ENCODE measurements at regions not wholly inside any gene's neighbourhood (a gene's known extent, or its start where the extent isn't known, plus 50 kb on each side); places are given as distances from the start of the nearest gene placed in this dataset.

- Histone ChIP-seq H3K27ac (ENCODE audit: low read length) (no peak overlapping the region), H3K27me3 (ENCODE audit: control insufficient read depth, insufficient read depth, low read length) (no peaks in the 10 kb centered on the region), H3K4me1 (ENCODE audit: control insufficient read depth, insufficient read depth, low read length) (no peaks in the 10 kb centered on the region), H3K4me3 (ENCODE audit: low read length) (no peak overlapping the region), H3K9me3 (ENCODE audit: control insufficient read depth, insufficient read depth, low read length) (no peaks in the 10 kb centered on the region), H3K36me3 (ENCODE audit: control insufficient read depth, insufficient read depth, low read length) (no peaks in the 10 kb centered on the region)
- no CpG with 5 or more reads among the region's 4 CpGs for WGBS (ENCODE audit: insufficient coverage, insufficient read length)
- no peak for DNase-seq (ENCODE audit: low read depth, low spot score)
These were observed 699.3 kb upstream of the WWC1 start for GRCh38 chr5:167592114-167592513.

GRCh38 chr5:167593329-167594060 lies 698.0 kb upstream of the WWC1 start:
- H3K9me3 ChIP-seq (ENCODE audit: control insufficient read depth, insufficient read depth, low read length) = no peaks in the 10 kb centered on the region
- no peaks in the 10 kb centered on the region for H3K4me1 ChIP-seq (ENCODE audit: control insufficient read depth, insufficient read depth, low read length)
- no peak overlapping the region for H3K27ac ChIP-seq (ENCODE audit: low read length)
- no peak for DNase-seq (ENCODE audit: low read depth, low spot score)
- WGBS (ENCODE audit: insufficient coverage, insufficient read length) = no CpG with 5 or more reads among the region's 5 CpGs
- no peak overlapping the region for H3K4me3 ChIP-seq (ENCODE audit: low read length)
- no peaks in the 10 kb centered on the region for H3K36me3 ChIP-seq (ENCODE audit: control insufficient read depth, insufficient read depth, low read length)
- H3K27me3 ChIP-seq (ENCODE audit: control insufficient read depth, insufficient read depth, low read length) = no peaks in the 10 kb centered on the region

GRCh38 chr5:167594061-167594435 lies 697.4 kb upstream of the WWC1 start:
- no peak overlapping the region for H3K4me3 ChIP-seq (ENCODE audit: low read length)
- H3K36me3 ChIP-seq (ENCODE audit: control insufficient read depth, insufficient read depth, low read length) = no peaks in the 10 kb centered on the region
- no peak overlapping the region for H3K27ac ChIP-seq (ENCODE audit: low read length)
- H3K4me1 ChIP-seq (ENCODE audit: control insufficient read depth, insufficient read depth, low read length) = no peaks in the 10 kb centered on the region
- H3K27me3 ChIP-seq (ENCODE audit: control insufficient read depth, insufficient read depth, low read length) = no peaks in the 10 kb centered on the region
- DNase-seq (ENCODE audit: low read depth, low spot score) = no peak
- no peaks in the 10 kb centered on the region for H3K9me3 ChIP-seq (ENCODE audit: control insufficient read depth, insufficient read depth, low read length)

GRCh38 chr5:167594750-167595149 lies 696.7 kb upstream of the WWC1 start:
- no peaks in the 10 kb centered on the region for H3K27me3 ChIP-seq (ENCODE audit: control insufficient read depth, insufficient read depth, low read length)
- no CpG with 5 or more reads among the region's 3 CpGs for WGBS (ENCODE audit: insufficient coverage, insufficient read length)

GRCh38 chr5:167595196-167595595 lies 696.2 kb upstream of the WWC1 start:
- H3K9me3 ChIP-seq (ENCODE audit: control insufficient read depth, insufficient read depth, low read length) = no peaks in the 10 kb centered on the region
- no peaks in the 10 kb centered on the region for H3K27me3 ChIP-seq (ENCODE audit: control insufficient read depth, insufficient read depth, low read length)
- no peaks in the 10 kb centered on the region for H3K4me1 ChIP-seq (ENCODE audit: control insufficient read depth, insufficient read depth, low read length)
- no peak overlapping the region for H3K4me3 ChIP-seq (ENCODE audit: low read length)
- WGBS (ENCODE audit: insufficient coverage, insufficient read length) = no CpG with 5 or more reads among the region's 3 CpGs
- H3K27ac ChIP-seq (ENCODE audit: low read length) = no peak overlapping the region
- H3K36me3 ChIP-seq (ENCODE audit: control insufficient read depth, insufficient read depth, low read length) = no peaks in the 10 kb centered on the region
- DNase-seq (ENCODE audit: low read depth, low spot score) = no peak

More at GRCh38 chr5:167594750-167595149, 696.7 kb upstream of the WWC1 start:
- Histone ChIP-seq H3K4me1 (ENCODE audit: control insufficient read depth, insufficient read depth, low read length) (no peaks in the 10 kb centered on the region), H3K9me3 (ENCODE audit: control insufficient read depth, insufficient read depth, low read length) (no peaks in the 10 kb centered on the region), H3K36me3 (ENCODE audit: control insufficient read depth, insufficient read depth, low read length) (no peaks in the 10 kb centered on the region), H3K27ac (ENCODE audit: low read length) (no peak overlapping the region), H3K4me3 (ENCODE audit: low read length) (no peak overlapping the region)
- no peak for DNase-seq (ENCODE audit: low read depth, low spot score)

GRCh38 chr5:167598166-167598565 lies 693.3 kb upstream of the WWC1 start:
- H3K36me3 ChIP-seq (ENCODE audit: control insufficient read depth, insufficient read depth, low read length) = no peaks in the 10 kb centered on the region
- H3K9me3 ChIP-seq (ENCODE audit: control insufficient read depth, insufficient read depth, low read length) = no peaks in the 10 kb centered on the region
- WGBS (ENCODE audit: insufficient coverage, insufficient read length) = no CpG with 5 or more reads among the region's 1 CpG
- H3K27me3 ChIP-seq (ENCODE audit: control insufficient read depth, insufficient read depth, low read length) = no peaks in the 10 kb centered on the region
- no peaks in the 10 kb centered on the region for H3K4me1 ChIP-seq (ENCODE audit: control insufficient read depth, insufficient read depth, low read length)
- DNase-seq (ENCODE audit: low read depth, low spot score) = no peak
- H3K27ac ChIP-seq (ENCODE audit: low read length) = no peak overlapping the region
- no peak overlapping the region for H3K4me3 ChIP-seq (ENCODE audit: low read length)

GRCh38 chr5:167602067-167602466 lies 689.4 kb upstream of the WWC1 start:
- no peaks in the 10 kb centered on the region for H3K36me3 ChIP-seq (ENCODE audit: control insufficient read depth, insufficient read depth, low read length)
- H3K9me3 ChIP-seq (ENCODE audit: control insufficient read depth, insufficient read depth, low read length) = no peaks in the 10 kb centered on the region
- no peak overlapping the region for H3K4me3 ChIP-seq (ENCODE audit: low read length)
- H3K4me1 ChIP-seq (ENCODE audit: control insufficient read depth, insufficient read depth, low read length) = no peaks in the 10 kb centered on the region
- no CpG with 5 or more reads among the region's 9 CpGs for WGBS (ENCODE audit: insufficient coverage, insufficient read length)
- DNase-seq (ENCODE audit: low read depth, low spot score) = no peak
- no peaks in the 10 kb centered on the region for H3K27me3 ChIP-seq (ENCODE audit: control insufficient read depth, insufficient read depth, low read length)
- H3K27ac ChIP-seq (ENCODE audit: low read length) = no peak overlapping the region

GRCh38 chr5:167603135-167603534 lies 688.3 kb upstream of the WWC1 start:
- Histone ChIP-seq H3K27ac (ENCODE audit: low read length) (no peak overlapping the region), H3K36me3 (ENCODE audit: control insufficient read depth, insufficient read depth, low read length) (no peaks in the 10 kb centered on the region), H3K4me3 (ENCODE audit: low read length) (no peak overlapping the region), H3K9me3 (ENCODE audit: control insufficient read depth, insufficient read depth, low read length) (no peaks in the 10 kb centered on the region), H3K27me3 (ENCODE audit: control insufficient read depth, insufficient read depth, low read length) (no peaks in the 10 kb centered on the region), H3K4me1 (ENCODE audit: control insufficient read depth, insufficient read depth, low read length) (no peaks in the 10 kb centered on the region)
- no peak for DNase-seq (ENCODE audit: low read depth, low spot score)
- no CpG with 5 or more reads among the region's 4 CpGs for WGBS (ENCODE audit: insufficient coverage, insufficient read length)

- WGBS (ENCODE audit: insufficient coverage, insufficient read length) = no CpG with 5 or more reads among the region's 13 CpGs
- H3K27ac ChIP-seq (ENCODE audit: low read length) = no peak overlapping the region
- no peaks in the 10 kb centered on the region for H3K27me3 ChIP-seq (ENCODE audit: control insufficient read depth, insufficient read depth, low read length)
- H3K36me3 ChIP-seq (ENCODE audit: control insufficient read depth, insufficient read depth, low read length) = no peaks in the 10 kb centered on the region
- H3K4me3 ChIP-seq (ENCODE audit: low read length) = no peak overlapping the region
- H3K4me1 ChIP-seq (ENCODE audit: control insufficient read depth, insufficient read depth, low read length) = no peaks in the 10 kb centered on the region
- no peaks in the 10 kb centered on the region for H3K9me3 ChIP-seq (ENCODE audit: control insufficient read depth, insufficient read depth, low read length)
- DNase-seq (ENCODE audit: low read depth, low spot score) = no peak
These were observed 682.8 kb upstream of the WWC1 start for GRCh38 chr5:167608390-167609272.

- H3K27ac ChIP-seq (ENCODE audit: low read length) = no peak overlapping the region
- H3K4me1 ChIP-seq (ENCODE audit: control insufficient read depth, insufficient read depth, low read length) = 0 out of 2 replicates have a peak, but pooled peaks cover 2% of the 10 kb centered on the region
- DNase-seq (ENCODE audit: low read depth, low spot score) = no peak
- H3K36me3 ChIP-seq (ENCODE audit: control insufficient read depth, insufficient read depth, low read length) = no peaks in the 10 kb centered on the region
- H3K27me3 ChIP-seq (ENCODE audit: control insufficient read depth, insufficient read depth, low read length) = no peaks in the 10 kb centered on the region
- no peak overlapping the region for H3K4me3 ChIP-seq (ENCODE audit: low read length)
- H3K9me3 ChIP-seq (ENCODE audit: control insufficient read depth, insufficient read depth, low read length) = no peaks in the 10 kb centered on the region
- no CpG with 5 or more reads among the region's 8 CpGs for WGBS (ENCODE audit: insufficient coverage, insufficient read length)
These were observed 677.0 kb upstream of the WWC1 start for GRCh38 chr5:167614294-167615021.
